T47D (cell line): ENCODE measurements at regions not wholly inside any gene's neighbourhood (a gene's known extent, or its start where the extent isn't known, plus 50 kb on each side); places are given as distances from the start of the nearest gene placed in this dataset.
"Not testable (repeated sequence)": the region's sequence is repeated elsewhere in the genome, so short reads cannot be mapped to it uniquely, and the experiment has no call there.

ENCODE experiments used
- DNase-seq, 2 experiments: peaks; one replicate each; pipeline versions ENCODE4 v3.0.0 to v3.0.0-alpha.2; 2011 to 2012; ENCODE audit warnings: low read depth in 1 of 2, low spot score in 1 of 2
- JUND ChIP-seq: IDR thresholded peaks from 2 replicates; pipeline ENCODE4 v1.6.1; 2012; ENCODE audit warnings: low read depth
- in situ Hi-C: cut with HindIII; loops from 2 replicates; pipeline ENCODE4 v1.10.0; 2016; ENCODE audit warnings: low sequenced_read_pairs, low pct_unique_long_range_greater_than_20kb

DNA sequence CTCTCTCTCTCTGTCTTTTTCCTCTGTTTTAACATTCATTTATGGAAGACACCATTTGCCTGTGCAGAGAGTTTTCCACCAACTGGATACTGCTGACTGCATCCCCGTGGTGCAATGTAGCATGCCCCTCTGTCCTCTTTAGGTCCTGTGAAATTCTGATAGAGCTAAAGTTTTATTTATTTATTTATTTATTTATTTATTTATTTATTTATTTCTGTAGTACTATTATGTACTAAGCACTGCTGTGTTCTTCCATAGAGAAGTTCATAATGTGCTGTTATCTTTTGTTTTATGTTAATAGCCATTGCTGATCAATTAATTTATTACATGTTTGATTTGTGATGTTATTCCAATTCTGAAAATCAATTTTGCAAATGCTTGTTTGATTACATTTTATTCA lies 749.9 kb downstream of the ZBBX start:
- no peak for TF ChIP-seq JUND
- DNase-seq, result no peak
- in situ Hi-C loops, result no loop called here

DNA sequence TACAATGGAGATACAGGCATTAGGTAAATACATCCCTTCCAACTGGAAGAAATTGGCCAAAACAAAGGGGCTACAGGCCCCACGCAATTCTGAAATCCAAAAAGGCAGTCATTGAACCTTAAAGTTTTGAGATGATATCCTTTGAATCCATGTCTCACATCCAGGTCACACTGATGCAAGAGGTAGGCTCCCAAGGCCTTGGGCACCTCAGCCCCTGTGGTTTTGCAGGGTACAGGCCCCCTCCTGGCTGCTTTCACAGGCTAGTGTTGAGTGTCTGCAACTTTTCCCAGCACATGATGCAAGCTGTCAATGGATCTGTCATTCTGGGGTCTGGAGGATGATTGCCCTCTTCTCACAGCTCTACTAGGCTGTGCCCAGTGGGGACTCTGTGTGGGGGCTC lies 766.7 kb downstream of the ZBBX start:
- TF ChIP-seq JUND, result no peak
- in situ Hi-C loops, result no loop called here
- DNase-seq, result no peak

DNA sequence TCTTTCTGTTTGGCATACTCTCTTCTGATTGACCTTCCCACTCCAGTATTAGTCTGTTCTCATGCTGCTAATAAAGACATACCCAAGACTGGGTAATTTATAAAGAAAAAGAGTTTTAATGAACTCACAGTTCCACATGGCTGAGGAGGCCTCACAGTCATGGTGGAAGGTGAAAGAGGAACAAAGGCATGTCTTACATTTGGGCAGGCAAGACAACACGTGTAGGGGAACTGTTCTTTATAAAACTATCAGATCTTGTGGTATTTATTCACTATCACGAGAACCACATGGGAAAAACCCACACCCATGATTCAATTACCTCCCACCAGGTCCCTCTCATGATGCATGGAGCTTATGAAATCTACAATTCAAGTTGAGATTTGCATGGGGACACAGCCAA lies 767.3 kb downstream of the ZBBX start:
- DNase-seq, in situ Hi-C loops: not testable (repeated sequence)

DNA sequence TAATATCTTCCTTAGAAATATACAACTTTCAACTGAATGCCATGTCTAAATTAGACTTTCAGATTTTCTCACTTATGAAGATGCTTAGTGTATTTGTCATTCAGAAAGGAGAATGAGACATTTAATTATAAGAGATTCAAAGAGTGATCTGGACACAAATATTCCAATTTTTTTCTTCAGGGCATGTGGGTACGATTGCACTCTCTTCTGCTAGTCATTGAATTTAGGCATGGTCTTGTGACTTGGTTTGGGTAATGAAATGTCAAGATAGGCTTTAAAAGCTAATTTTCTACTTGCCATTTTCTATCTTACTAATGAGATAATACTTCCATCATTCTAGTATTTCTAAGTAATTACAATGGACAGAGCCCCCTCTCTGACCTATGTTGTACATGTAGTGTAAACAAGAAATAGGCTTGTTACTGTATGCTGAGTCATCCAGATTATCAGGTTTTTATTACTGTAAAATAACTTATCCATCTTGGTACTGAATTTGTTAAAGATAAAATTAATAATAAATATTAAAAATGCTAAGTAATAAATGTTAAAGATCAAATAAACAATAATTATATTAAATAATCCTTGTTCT lies 770.8 kb upstream of the BCHE start:
- no peak for DNase-seq
- in situ Hi-C loops, result no loop called here
- no peak for TF ChIP-seq JUND

DNA sequence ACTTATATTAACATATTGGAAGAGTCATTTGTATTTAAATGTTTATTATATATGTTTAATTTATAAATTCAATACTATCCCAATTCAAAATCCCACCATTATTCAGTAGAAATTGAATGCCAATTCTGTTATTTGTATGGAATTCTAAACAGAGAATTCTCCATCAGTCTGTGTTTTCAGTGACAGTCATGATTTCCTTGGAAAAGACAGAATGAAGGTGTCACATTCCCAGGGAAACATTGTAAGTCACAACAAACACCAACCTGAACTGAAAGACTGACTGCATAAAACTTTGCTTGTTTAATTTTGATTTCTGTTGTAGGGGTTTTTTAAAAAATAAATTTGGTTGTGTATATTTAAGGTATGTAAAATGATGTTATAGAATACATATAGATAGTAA lies 769.8 kb upstream of the BCHE start:
- TF ChIP-seq JUND, result no peak
- in situ Hi-C loops, result no loop called here
- no peak for DNase-seq

DNA sequence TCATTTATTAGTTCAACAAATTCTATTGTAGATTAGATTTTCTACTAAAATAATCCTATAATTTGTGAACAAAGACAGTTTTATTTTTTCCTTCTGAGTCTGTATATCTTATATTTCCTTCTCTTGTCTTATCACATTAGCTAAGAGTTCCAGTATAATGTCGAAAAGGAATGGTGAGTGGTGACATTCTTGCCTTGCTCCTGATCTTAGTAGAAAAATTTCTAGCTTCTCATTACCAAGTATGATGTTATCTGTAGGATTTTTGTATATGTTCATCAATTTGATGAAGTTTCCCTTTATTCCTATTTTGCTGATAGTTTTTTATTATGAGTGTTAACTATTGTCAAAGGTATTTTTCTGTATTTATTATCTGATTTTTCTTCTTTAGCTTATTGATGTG lies 756.6 kb upstream of the BCHE start:
- no peak for DNase-seq
- no peak for TF ChIP-seq JUND
- in situ Hi-C loops, result no loop called here

DNA sequence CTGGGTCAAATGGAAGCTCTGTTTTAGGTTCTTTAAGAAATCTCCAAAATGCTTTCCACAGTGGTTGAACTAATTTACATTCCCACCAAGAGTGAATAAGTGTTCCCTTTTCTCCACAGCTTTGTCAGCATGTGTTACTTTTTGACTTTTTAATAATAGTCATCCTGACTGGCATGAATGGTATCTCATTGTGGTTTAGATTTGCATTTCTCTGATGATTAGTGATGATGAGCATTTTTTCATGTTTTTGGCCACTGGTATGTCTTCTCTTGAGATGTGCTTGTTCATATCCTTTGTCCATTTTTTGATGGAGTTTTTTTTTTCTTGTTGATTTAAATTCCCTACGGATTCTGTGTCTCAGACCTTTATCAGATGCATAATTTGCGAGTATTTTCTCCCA lies 745.0 kb upstream of the BCHE start:
- TF ChIP-seq JUND, result no peak
- in situ Hi-C loops, result no loop called here
- DNase-seq, result no peak

DNA sequence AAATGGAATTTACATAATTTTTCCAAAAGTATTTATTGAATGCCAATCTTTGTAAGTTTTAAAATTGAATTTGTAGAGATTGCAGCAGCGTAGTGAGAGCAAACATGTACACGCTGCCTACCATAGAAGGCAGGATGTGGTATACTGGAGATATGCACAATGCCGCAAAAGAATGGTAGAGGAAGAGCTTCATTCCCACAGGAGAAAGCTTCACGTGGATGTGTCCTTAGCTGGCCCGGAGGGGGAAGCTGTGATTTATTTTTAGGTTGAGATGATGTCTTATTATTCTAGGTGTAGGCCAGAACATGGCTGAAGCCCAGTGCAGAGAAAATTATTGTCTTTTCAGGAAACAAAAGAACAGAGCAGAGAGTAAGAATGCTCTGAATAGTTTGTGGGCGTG lies 743.3 kb upstream of the BCHE start:
- no peak for TF ChIP-seq JUND
- DNase-seq, result no peak
- in situ Hi-C loops, result no loop called here

DNA sequence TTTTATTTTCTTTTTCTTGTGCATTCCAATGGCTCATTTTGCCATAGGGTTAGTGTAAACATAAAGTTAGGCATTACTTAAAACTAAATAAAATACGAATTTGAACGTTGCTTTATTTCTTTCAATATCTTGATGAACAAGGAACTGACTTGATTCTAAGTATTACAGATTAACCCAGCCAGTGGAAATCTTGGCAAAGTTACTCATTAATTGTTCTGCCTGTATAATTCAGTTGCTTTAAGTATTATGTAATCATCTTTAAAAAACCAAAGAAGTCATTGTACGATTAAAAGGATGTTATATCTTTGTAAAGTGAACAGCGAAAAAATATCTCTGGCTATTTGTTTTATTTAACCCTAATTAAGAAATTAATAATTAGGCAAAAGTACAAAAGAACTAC lies 737.9 kb upstream of the BCHE start:
- TF ChIP-seq JUND, result no peak
- in situ Hi-C loops, result no loop called here
- DNase-seq, result no peak

DNA sequence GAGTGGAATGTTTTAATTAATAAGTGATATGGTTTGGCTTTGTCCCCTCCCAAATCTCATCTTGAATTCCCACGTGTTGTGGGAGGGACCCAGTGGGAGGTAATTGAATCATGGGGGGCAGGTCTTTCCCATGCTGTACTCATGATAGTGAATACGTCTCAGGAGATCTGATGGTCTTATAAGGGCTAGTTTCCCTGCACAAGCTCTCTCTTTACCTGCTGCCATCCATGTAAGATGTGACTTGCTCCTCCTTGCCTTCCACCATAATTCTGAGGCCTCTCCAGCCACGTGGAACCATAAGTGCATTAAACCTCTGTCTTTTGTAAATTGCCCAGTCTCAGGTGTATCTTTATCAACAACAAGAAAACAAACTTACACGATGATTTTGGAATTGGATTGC lies 734.5 kb upstream of the BCHE start:
- in situ Hi-C loops, DNase-seq: not testable (repeated sequence)

DNA sequence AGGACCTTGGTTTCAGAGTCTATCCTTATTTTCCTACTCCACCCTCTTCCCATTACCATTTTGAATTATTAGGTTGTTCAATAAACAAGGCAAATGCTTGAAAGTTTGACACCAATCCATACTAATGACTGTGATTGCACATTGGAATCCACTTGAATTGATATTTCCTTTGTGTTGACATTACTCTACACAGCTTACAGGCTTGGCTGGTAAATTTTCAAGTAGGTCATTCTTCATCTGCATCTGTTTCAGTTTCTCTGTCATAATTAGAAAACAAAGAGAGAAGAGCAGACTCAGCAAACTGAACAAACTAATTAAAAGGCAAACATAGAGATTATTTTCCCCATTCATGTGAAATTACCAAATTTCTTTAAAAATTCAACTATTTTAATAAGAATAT lies 732.9 kb upstream of the BCHE start:
- TF ChIP-seq JUND, result no peak
- in situ Hi-C loops, result no loop called here
- DNase-seq, result no peak

DNA sequence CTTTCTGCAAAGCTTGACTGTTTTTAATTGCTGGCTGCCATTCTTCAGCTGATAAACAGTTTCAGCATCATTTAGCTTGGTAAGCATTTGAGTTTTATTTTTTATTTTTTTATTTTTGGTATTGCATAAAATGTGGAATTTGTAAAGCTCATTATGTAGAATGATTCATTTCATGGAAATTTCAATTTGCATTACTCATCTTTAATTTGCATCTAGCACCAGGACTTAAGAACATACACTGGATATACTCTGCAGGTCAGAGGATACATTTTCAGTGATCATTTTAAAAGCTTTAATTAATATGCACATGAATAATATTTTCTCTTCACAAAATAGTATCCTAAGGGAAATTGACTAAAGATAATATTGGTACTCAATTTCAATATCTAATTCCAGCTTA lies 732.4 kb upstream of the BCHE start:
- in situ Hi-C loops, result no loop called here
- TF ChIP-seq JUND, result no peak
- DNase-seq, result no peak

DNA sequence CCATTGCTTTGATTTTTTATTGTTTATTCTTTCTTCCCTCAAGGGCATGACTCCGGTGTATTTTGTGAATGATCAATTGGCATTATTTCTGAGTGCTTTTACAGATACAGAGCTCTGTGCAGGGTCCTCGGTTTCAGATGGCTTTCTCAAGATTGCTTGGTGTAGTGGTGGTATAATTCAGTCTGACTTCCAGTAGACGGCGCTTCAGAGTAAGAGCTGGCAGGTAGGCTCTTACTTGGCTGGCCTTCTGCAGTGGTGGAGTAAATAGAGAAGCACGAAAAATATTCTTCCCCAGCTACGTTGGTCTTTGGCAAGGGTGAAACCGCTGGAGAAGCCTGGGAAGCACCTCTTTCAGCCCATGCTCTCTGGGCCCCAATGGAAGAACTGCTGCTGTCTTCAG lies 723.0 kb upstream of the BCHE start:
- DNase-seq, result no peak
- in situ Hi-C loops, result no loop called here
- TF ChIP-seq JUND, result no peak

DNA sequence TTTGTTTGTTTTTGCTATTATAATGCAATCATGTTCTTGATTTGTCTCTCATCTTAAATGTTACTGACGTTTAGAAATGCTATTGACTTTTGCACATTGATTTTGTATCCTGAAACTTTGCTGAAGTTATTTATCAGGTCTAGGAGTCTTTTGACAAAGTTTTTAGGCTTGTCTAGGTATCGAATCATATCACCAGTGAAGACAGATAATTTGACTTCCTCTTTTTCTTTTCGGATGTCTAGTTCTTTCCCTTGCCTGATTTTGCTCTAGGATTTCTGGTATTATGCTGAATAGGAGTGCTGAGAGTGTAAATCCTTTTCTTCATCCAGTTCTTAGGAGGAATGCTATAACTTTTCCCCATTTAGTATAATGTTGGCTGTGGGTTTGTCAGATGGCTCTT lies 719.7 kb upstream of the BCHE start:
- in situ Hi-C loops, result no loop called here
- DNase-seq, result no peak
- TF ChIP-seq JUND, result no peak
